ENCODE measurements at regions not wholly inside any gene's neighbourhood (a gene's known extent, or its start where the extent isn't known, plus 50 kb on each side); places are given as distances from the start of the nearest gene placed in this dataset.

- TF ChIP-seq SKIL (CRISPR knock-in tag; IDR thresholded peaks at IDR 0.05; ENCODE audit: borderline replicate concordance), result no peak
- TF ChIP-seq ZNF556 (CRISPR knock-in tag; IDR thresholded peaks at IDR 0.05; ENCODE audit: borderline replicate concordance), result no peak
- no peak for TF ChIP-seq SP1 (IDR thresholded peaks at IDR 0.05)
- TF ChIP-seq SP1 (CRISPR knock-in tag; IDR thresholded peaks at IDR 0.05), result no peak
- no peak for TF ChIP-seq FOXO4 (CRISPR knock-in tag; conservative IDR thresholded peaks at IDR 0.05)
- no peak for TF ChIP-seq TBP (CRISPR knock-in tag; IDR thresholded peaks at IDR 0.05)
- no peak for TF ChIP-seq ZBTB46 (CRISPR knock-in tag; IDR thresholded peaks at IDR 0.05; ENCODE audit: borderline replicate concordance)
- TF ChIP-seq RNF2 (conservative IDR thresholded peaks at IDR 0.05; ENCODE audit: low read depth), result no peak
- TF ChIP-seq ZNF343 (CRISPR knock-in tag; IDR thresholded peaks at IDR 0.05), result no peak
- TF ChIP-seq POLR2AphosphoS5 (IDR thresholded peaks at IDR 0.05; ENCODE audit: low read depth, low read length), result no peak
- TF ChIP-seq SMAD9 (CRISPR knock-in tag; IDR thresholded peaks at IDR 0.05), result no peak
- no peak for TF ChIP-seq ZBTB43 (CRISPR knock-in tag; conservative IDR thresholded peaks at IDR 0.05)
- TF ChIP-seq ZNF564 (CRISPR knock-in tag; IDR thresholded peaks at IDR 0.05), result no peak
- TF ChIP-seq JARID2 (CRISPR knock-in tag; IDR thresholded peaks at IDR 0.05; ENCODE audit: insufficient replicate concordance), result no peak
- TF ChIP-seq ONECUT2 (CRISPR knock-in tag; IDR thresholded peaks at IDR 0.05), result no peak
- TF ChIP-seq MLXIP (CRISPR knock-in tag; IDR thresholded peaks at IDR 0.05; ENCODE audit: borderline replicate concordance), result no peak
- no peak for TF ChIP-seq ZNF251 (CRISPR knock-in tag; IDR thresholded peaks at IDR 0.05)
- TF ChIP-seq CREBL2 (CRISPR knock-in tag; IDR thresholded peaks at IDR 0.05; ENCODE audit: borderline replicate concordance), result no peak
These were observed 377.5 kb downstream of the EDEM1 start (continued) for GRCh38 chr3:5565026-5565425.
